Endothelial cell of umbilical vein (primary cell): ENCODE measurements at regions not wholly inside any gene's neighbourhood (a gene's known extent, or its start where the extent isn't known, plus 50 kb on each side); places are given as distances from the start of the nearest gene placed in this dataset.

Experiments
- BruUV-seq: library from RNA; stranded (reverse); fragments of 400-500 nt; replicated peaks from 2 replicates; lab custom pipeline; 2021; lab: Mats Ljungman, UMichigan
- CTCF ChIA-PET: fragments of 300-600, 350-600 bp; sonication (Branson Sonifier 250); formaldehyde crosslinking; loops from one replicate; lab custom pipeline; 2021; ENCODE audit warnings: antibody characterized with exemption, inconsistent platforms; lab: Charles Lee
- POLR2A ChIA-PET: fragments of 300-600, 350-600 bp; sonication (Branson Sonifier 250); formaldehyde crosslinking; loops from one replicate; lab custom pipeline; 2021; ENCODE audit warnings: antibody characterized with exemption, inconsistent platforms; lab: Charles Lee
- DNase-seq: peaks from one replicate; pipeline ENCODE4 v3.0.0-alpha.2; 2011; ENCODE audit warnings: low read depth, low spot score
- FAIRE-seq: peaks from 2 replicates; lab custom pipeline; 2011; peaks lifted over from hg19 to GRCh38; lab: Jason Lieb, UNC
- H2AFZ ChIP-seq: 2 replicates; pipeline ENCODE4 v1.6.0; 2012; ENCODE audit warnings: low read depth, low read length, control low read depth, inconsistent platforms
- H3K27ac ChIP-seq: 2 replicates; pipeline ENCODE4 v1.5.1; 2011; ENCODE audit warnings: low read depth, mild to moderate bottlenecking, control low read depth, low read length, moderate library complexity; ENCODE audit not compliant: insufficient read depth
- H3K27me3 ChIP-seq, 2 experiments: 2 replicates each; pipeline versions ENCODE4 v1.6.0 to v1.6.1; 2011; ENCODE audit warnings: low read length in 2 of 2, mixed read lengths in 1 of 2; ENCODE audit not compliant: control insufficient read depth in 2 of 2, insufficient read depth in 2 of 2
- H3K36me3 ChIP-seq, 2 experiments: 2 replicates in 1 of 2; 3 replicates in 1 of 2; pipeline ENCODE4 v1.5.1; 2011; ENCODE audit warnings: low read length in 2 of 2, mild to moderate bottlenecking in 1 of 2, moderate library complexity in 1 of 2; ENCODE audit not compliant: control insufficient read depth in 2 of 2, insufficient read depth in 2 of 2; ENCODE audit errors: extremely low read depth in 1 of 2
- H3K4me1 ChIP-seq: 3 replicates; pipeline ENCODE4 v1.5.1; 2011; ENCODE audit warnings: mild to moderate bottlenecking, low read length; ENCODE audit not compliant: control insufficient read depth, insufficient read depth; ENCODE audit errors: extremely low read depth
- H3K4me2 ChIP-seq: 2 replicates; pipeline ENCODE4 v1.6.1; 2011; ENCODE audit warnings: low read length, control low read depth, mixed read lengths; ENCODE audit not compliant: insufficient read depth
- H3K4me3 ChIP-seq, 3 experiments: fragments of 200-600 bp in 1 of 3; sonication (generic), shearing (Covaris generic) in 1 of 3; replicated peaks in 1 of 3; 2 replicates each; pipeline ENCODE4 v1.5.1; 2011 to 2016; ENCODE audit warnings: control low read depth in 3 of 3, low read length in 3 of 3, mild to moderate bottlenecking in 2 of 3, inconsistent platforms in 1 of 3, low read depth in 1 of 3, moderate library complexity in 1 of 3; ENCODE audit not compliant: insufficient read depth in 1 of 3
- H3K79me2 ChIP-seq: 2 replicates; pipeline ENCODE4 v1.6.0; 2012; ENCODE audit warnings: low read length, inconsistent platforms; ENCODE audit not compliant: control insufficient read depth, insufficient read depth
- H3K9ac ChIP-seq: replicated peaks from 2 replicates; pipeline ENCODE3; 2011; ENCODE audit warnings: low read length, control low read depth; ENCODE audit not compliant: insufficient read depth; ENCODE audit errors: extremely low read depth
- H3K9me1 ChIP-seq: replicated peaks from 3 replicates; pipeline ENCODE4 v1.6.0; 2011; ENCODE audit warnings: mild to moderate bottlenecking, low read length; ENCODE audit not compliant: control insufficient read depth, insufficient read depth; ENCODE audit errors: extremely low read depth
- H3K9me3 ChIP-seq: replicated peaks from 2 replicates; pipeline ENCODE4 v1.5.1; 2012; ENCODE audit warnings: low read length, inconsistent platforms; ENCODE audit not compliant: control insufficient read depth, insufficient read depth
- H4K20me1 ChIP-seq: replicated peaks from 2 replicates; pipeline ENCODE3; 2011; ENCODE audit warnings: mild to moderate bottlenecking, low read length; ENCODE audit not compliant: control insufficient read depth, insufficient read depth; ENCODE audit errors: extremely low read depth
- CTCF ChIP-seq, 2 donors: IDR thresholded peaks; 1 replicate in 1 of 2; 2 replicates in 1 of 2; pipeline ENCODE4 v1.5.1; 2011; ENCODE audit warnings: low read length in 2 of 2, mild to moderate bottlenecking in 2 of 2, moderate library complexity in 2 of 2, control low read depth in 1 of 2, inconsistent platforms in 1 of 2, low read depth in 1 of 2; ENCODE audit not compliant: insufficient read depth in 1 of 2; ENCODE audit errors: extremely low read depth in 1 of 2
- EZH2 ChIP-seq: IDR thresholded peaks from 2 replicates; pipeline ENCODE4 v1.6.1; 2012; ENCODE audit warnings: borderline replicate concordance, low read depth, mild to moderate bottlenecking, moderate library complexity, low read length, inconsistent platforms; ENCODE audit not compliant: severe bottlenecking
- FOS ChIP-seq: IDR thresholded peaks from 2 replicates; pipeline ENCODE4 v1.6.1; 2011; ENCODE audit warnings: mild to moderate bottlenecking, low read length, moderate library complexity, borderline replicate concordance; ENCODE audit not compliant: insufficient read depth
- GATA2 ChIP-seq: IDR thresholded peaks from 2 replicates; pipeline ENCODE4 v1.7.0; 2011; ENCODE audit warnings: low read depth, mild to moderate bottlenecking, moderate library complexity, mixed read lengths, low read length; ENCODE audit not compliant: insufficient read length, insufficient read depth
- JUN ChIP-seq: IDR thresholded peaks from 2 replicates; pipeline ENCODE4 v1.6.1; 2011; ENCODE audit warnings: borderline replicate concordance, low read depth; ENCODE audit not compliant: insufficient read length, insufficient read depth
- MAX ChIP-seq: IDR thresholded peaks from 2 replicates; pipeline ENCODE4 v1.6.1; 2011; ENCODE audit not compliant: insufficient read depth, insufficient read length
- MYC ChIP-seq: IDR thresholded peaks from one replicate; pipeline ENCODE4 v1.6.1; 2011; ENCODE audit warnings: mild to moderate bottlenecking, low read depth, low read length
- POLR2A ChIP-seq: IDR thresholded peaks from 2 replicates; pipeline ENCODE4 v1.6.1; 2012; ENCODE audit warnings: low read depth, mild to moderate bottlenecking, control low read depth, low read length
- POLR2AphosphoS5 ChIP-seq: IDR thresholded peaks from 2 replicates; pipeline ENCODE4 v1.6.1; 2012; ENCODE audit warnings: low read depth, mild to moderate bottlenecking, control low read depth, low read length, moderate library complexity; ENCODE audit not compliant: insufficient read depth
- dilution Hi-C: fragments of 300-500 bp; cut with MboI; formaldehyde crosslinking; loops from one replicate; pipeline ENCODE4 v1.15.0; 2019; ENCODE audit warnings: low sequenced_read_pairs; ENCODE audit not compliant: extremely low pct_ligation_motif_present
- intact Hi-C: fragments of 100-400 bp; cut with micrococcal nuclease; formaldehyde crosslinking; loops from one replicate; pipeline ENCODE4 v1.10.0; 2022

DNA sequence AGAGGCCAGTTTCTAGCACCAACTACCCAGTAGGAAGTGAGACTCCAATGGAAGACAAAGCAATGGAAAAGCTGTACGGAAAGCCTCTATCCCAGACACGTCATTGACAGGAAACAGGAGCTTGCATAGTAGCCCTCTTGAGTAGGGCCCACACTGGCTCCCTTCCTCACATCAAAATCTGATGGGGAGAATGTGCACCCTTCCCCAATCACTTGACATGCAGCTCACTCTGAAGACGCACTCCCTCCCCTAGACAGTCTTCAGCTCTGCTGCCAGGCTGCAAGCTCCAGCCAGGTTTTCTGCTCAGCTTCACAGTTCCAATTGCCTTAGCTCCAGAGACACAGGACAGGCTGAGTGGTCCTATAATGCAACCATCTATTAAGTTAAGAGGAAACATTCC is 567.8 kb downstream of the EPHB1 start:
- Histone ChIP-seq H3K9me3 (peaks cover 2% of the 10 kb centered on the region), H3K4me1 (no peaks in the 10 kb centered on the region), H3K4me3 (no peak overlapping the region), H3K27ac (no peak overlapping the region), H3K36me3 (no peaks in the 10 kb centered on the region), H3K9me1 (no peaks in the 10 kb centered on the region), H3K4me2 (no peak overlapping the region), H3K27me3 (no peaks in the 10 kb centered on the region), H3K79me2 (no peaks in the 10 kb centered on the region), H2AFZ (no peak overlapping the region), H3K9ac (no peak overlapping the region), H4K20me1 (no peaks in the 10 kb centered on the region)
- FAIRE-seq (no peak), DNase-seq (no peak)
- ChIA-PET POLR2A (no interaction called here), CTCF (no interaction called here)
- intact Hi-C loops (no loop called here), dilution Hi-C loops (no loop called here)
- TF ChIP-seq POLR2A (no peak), POLR2AphosphoS5 (no peak), MAX (no peak), JUN (no peak), CTCF (IDR thresholded peaks at IDR 0.05; ENCODE audit: extremely low read depth in 1 of 2, insufficient read depth in 1 of 2, low read depth in 1 of 2, low read length in 2 of 2) (no peak), GATA2 (no peak), FOS (no peak), MYC (no peak), EZH2 (no peak)
- no TSS peak for BruUV-seq
